GM21825 (cell line): ENCODE measurements at regions not wholly inside any gene's neighbourhood (a gene's known extent, or its start where the extent isn't known, plus 50 kb on each side); places are given as distances from the start of the nearest gene placed in this dataset.
"Not testable (repeated sequence)": the region's sequence is repeated elsewhere in the genome, so short reads cannot be mapped to it uniquely, and the experiment has no call there.

Experiments
- ATAC-seq: cut with Tn5 transposase; IDR thresholded peaks from one replicate; pipeline ENCODE4 v1.9.1; 2021; ENCODE audit warnings: mild to moderate bottlenecking, moderate library complexity; ENCODE audit not compliant: unreplicated experiment

- ATAC-seq, result not testable (repeated sequence)
These were observed 54.9 kb upstream of the PTPN1 start for GRCh38 chr20:50455245-50455644.

- no peak for ATAC-seq
These were observed 54.3 kb upstream of the PTPN1 start for GRCh38 chr20:50455656-50456451.

GRCh38 chr20:50456452-50457324, 53.5 kb upstream of the PTPN1 start:
- no peak for ATAC-seq

- ATAC-seq, result no peak
These were observed 50.9 kb upstream of the PTPN1 start for GRCh38 chr20:50459124-50459918.

- no peak for ATAC-seq
These were observed 50.0 kb upstream of the PTPN1 start for GRCh38 chr20:50460115-50460607.
